GM12878 (cell line): ENCODE measurements at regions not wholly inside any gene's neighbourhood (a gene's known extent, or its start where the extent isn't known, plus 50 kb on each side); places are given as distances from the start of the nearest gene placed in this dataset.

ENCODE experiments used
- BACH1 ChIP-seq: fragments of 450-650 bp; IDR thresholded peaks from 2 replicates; pipeline ENCODE4 v1.6.1; 2017; ENCODE audit warnings: mild to moderate bottlenecking, borderline replicate concordance
- CTCF ChIP-seq, 3 experiments: IDR thresholded peaks in 2 of 3; conservative IDR thresholded peaks in 1 of 3; 2 replicates each; pipeline ENCODE4 v1.5.1; 2011; ENCODE audit warnings: low read depth in 3 of 3, low read length in 3 of 3, mild to moderate bottlenecking in 3 of 3, control low read depth in 2 of 3, moderate library complexity in 2 of 3, inconsistent platforms in 1 of 3, mixed read lengths in 1 of 3; ENCODE audit not compliant: control insufficient read depth in 2 of 3, insufficient read depth in 1 of 3; ENCODE audit errors: extremely low read depth in 1 of 3

DNA sequence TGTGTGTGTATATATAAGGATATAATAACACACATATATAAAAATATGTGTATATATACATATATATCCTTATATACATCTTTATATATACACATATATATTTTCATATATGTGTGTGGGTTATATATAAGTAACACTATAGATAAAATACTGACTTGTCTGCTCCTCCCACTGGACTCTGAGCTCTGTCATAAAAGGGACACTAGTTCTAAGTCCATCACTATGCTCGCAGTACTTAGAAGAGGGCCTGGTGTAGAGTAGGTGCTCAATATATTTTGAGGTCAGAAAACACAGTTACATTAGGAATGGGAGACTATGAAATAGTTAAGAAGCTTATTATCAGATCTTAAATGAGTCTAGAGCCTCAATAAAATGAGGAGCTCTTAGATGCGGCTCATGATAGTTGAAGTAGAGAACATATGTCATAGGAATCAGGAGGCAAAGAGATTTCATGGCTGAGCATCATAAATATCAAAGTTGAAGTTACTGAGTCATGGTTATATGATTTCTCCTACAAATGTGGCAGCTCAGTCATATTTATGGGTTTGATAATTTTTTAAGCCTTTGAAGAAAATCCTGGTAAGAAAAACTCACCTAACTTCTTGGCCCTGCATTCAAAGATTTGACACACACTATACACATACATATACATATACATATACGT is 371.2 kb upstream of the THBS1 start:
- TF ChIP-seq CTCF (IDR thresholded peaks at IDR 0.05 in 2 of 3, conservative IDR thresholded peaks at IDR 0.05 in 1 of 3; ENCODE audit: control insufficient read depth in 2 of 3, extremely low read depth in 1 of 3, insufficient read depth in 1 of 3, low read depth in 3 of 3, low read length in 3 of 3) = no peak
- TF ChIP-seq BACH1 = no peak
